Endothelial cell of umbilical vein (primary cell): ENCODE measurements at regions not wholly inside any gene's neighbourhood (a gene's known extent, or its start where the extent isn't known, plus 50 kb on each side); places are given as distances from the start of the nearest gene placed in this dataset.

Source experiments
- BruUV-seq: library from RNA; stranded (reverse); fragments of 400-500 nt; replicated peaks from 2 replicates; lab custom pipeline; 2021; lab: Mats Ljungman, UMichigan
- CTCF ChIA-PET: fragments of 300-600, 350-600 bp; sonication (Branson Sonifier 250); formaldehyde crosslinking; loops from one replicate; lab custom pipeline; 2021; ENCODE audit warnings: antibody characterized with exemption, inconsistent platforms; lab: Charles Lee
- POLR2A ChIA-PET: fragments of 300-600, 350-600 bp; sonication (Branson Sonifier 250); formaldehyde crosslinking; loops from one replicate; lab custom pipeline; 2021; ENCODE audit warnings: antibody characterized with exemption, inconsistent platforms; lab: Charles Lee
- DNase-seq: peaks from one replicate; pipeline ENCODE4 v3.0.0-alpha.2; 2011; ENCODE audit warnings: low read depth, low spot score
- FAIRE-seq: peaks from 2 replicates; lab custom pipeline; 2011; peaks lifted over from hg19 to GRCh38; lab: Jason Lieb, UNC
- H2AFZ ChIP-seq: 2 replicates; pipeline ENCODE4 v1.6.0; 2012; ENCODE audit warnings: low read depth, low read length, control low read depth, inconsistent platforms
- H3K27ac ChIP-seq: 2 replicates; pipeline ENCODE4 v1.5.1; 2011; ENCODE audit warnings: low read depth, mild to moderate bottlenecking, control low read depth, low read length, moderate library complexity; ENCODE audit not compliant: insufficient read depth
- H3K27me3 ChIP-seq, 2 experiments: 2 replicates each; pipeline versions ENCODE4 v1.6.0 to v1.6.1; 2011; ENCODE audit warnings: low read length in 2 of 2, mixed read lengths in 1 of 2; ENCODE audit not compliant: control insufficient read depth in 2 of 2, insufficient read depth in 2 of 2
- H3K36me3 ChIP-seq, 2 experiments: 2 replicates in 1 of 2; 3 replicates in 1 of 2; pipeline ENCODE4 v1.5.1; 2011; ENCODE audit warnings: low read length in 2 of 2, mild to moderate bottlenecking in 1 of 2, moderate library complexity in 1 of 2; ENCODE audit not compliant: control insufficient read depth in 2 of 2, insufficient read depth in 2 of 2; ENCODE audit errors: extremely low read depth in 1 of 2
- H3K4me1 ChIP-seq: 3 replicates; pipeline ENCODE4 v1.5.1; 2011; ENCODE audit warnings: mild to moderate bottlenecking, low read length; ENCODE audit not compliant: control insufficient read depth, insufficient read depth; ENCODE audit errors: extremely low read depth
- H3K4me2 ChIP-seq: 2 replicates; pipeline ENCODE4 v1.6.1; 2011; ENCODE audit warnings: low read length, control low read depth, mixed read lengths; ENCODE audit not compliant: insufficient read depth
- H3K4me3 ChIP-seq, 3 experiments: fragments of 200-600 bp in 1 of 3; sonication (generic), shearing (Covaris generic) in 1 of 3; replicated peaks in 1 of 3; 2 replicates each; pipeline ENCODE4 v1.5.1; 2011 to 2016; ENCODE audit warnings: control low read depth in 3 of 3, low read length in 3 of 3, mild to moderate bottlenecking in 2 of 3, inconsistent platforms in 1 of 3, low read depth in 1 of 3, moderate library complexity in 1 of 3; ENCODE audit not compliant: insufficient read depth in 1 of 3
- H3K79me2 ChIP-seq: 2 replicates; pipeline ENCODE4 v1.6.0; 2012; ENCODE audit warnings: low read length, inconsistent platforms; ENCODE audit not compliant: control insufficient read depth, insufficient read depth
- H3K9ac ChIP-seq: replicated peaks from 2 replicates; pipeline ENCODE3; 2011; ENCODE audit warnings: low read length, control low read depth; ENCODE audit not compliant: insufficient read depth; ENCODE audit errors: extremely low read depth
- H3K9me1 ChIP-seq: replicated peaks from 3 replicates; pipeline ENCODE4 v1.6.0; 2011; ENCODE audit warnings: mild to moderate bottlenecking, low read length; ENCODE audit not compliant: control insufficient read depth, insufficient read depth; ENCODE audit errors: extremely low read depth
- H3K9me3 ChIP-seq: replicated peaks from 2 replicates; pipeline ENCODE4 v1.5.1; 2012; ENCODE audit warnings: low read length, inconsistent platforms; ENCODE audit not compliant: control insufficient read depth, insufficient read depth
- H4K20me1 ChIP-seq: replicated peaks from 2 replicates; pipeline ENCODE3; 2011; ENCODE audit warnings: mild to moderate bottlenecking, low read length; ENCODE audit not compliant: control insufficient read depth, insufficient read depth; ENCODE audit errors: extremely low read depth
- EZH2 ChIP-seq: IDR thresholded peaks from 2 replicates; pipeline ENCODE4 v1.6.1; 2012; ENCODE audit warnings: borderline replicate concordance, low read depth, mild to moderate bottlenecking, moderate library complexity, low read length, inconsistent platforms; ENCODE audit not compliant: severe bottlenecking
- FOS ChIP-seq: IDR thresholded peaks from 2 replicates; pipeline ENCODE4 v1.6.1; 2011; ENCODE audit warnings: mild to moderate bottlenecking, low read length, moderate library complexity, borderline replicate concordance; ENCODE audit not compliant: insufficient read depth
- GATA2 ChIP-seq: IDR thresholded peaks from 2 replicates; pipeline ENCODE4 v1.7.0; 2011; ENCODE audit warnings: low read depth, mild to moderate bottlenecking, moderate library complexity, mixed read lengths, low read length; ENCODE audit not compliant: insufficient read length, insufficient read depth
- JUN ChIP-seq: IDR thresholded peaks from 2 replicates; pipeline ENCODE4 v1.6.1; 2011; ENCODE audit warnings: borderline replicate concordance, low read depth; ENCODE audit not compliant: insufficient read length, insufficient read depth
- MYC ChIP-seq: IDR thresholded peaks from one replicate; pipeline ENCODE4 v1.6.1; 2011; ENCODE audit warnings: mild to moderate bottlenecking, low read depth, low read length
- POLR2A ChIP-seq: IDR thresholded peaks from 2 replicates; pipeline ENCODE4 v1.6.1; 2012; ENCODE audit warnings: low read depth, mild to moderate bottlenecking, control low read depth, low read length
- POLR2AphosphoS5 ChIP-seq: IDR thresholded peaks from 2 replicates; pipeline ENCODE4 v1.6.1; 2012; ENCODE audit warnings: low read depth, mild to moderate bottlenecking, control low read depth, low read length, moderate library complexity; ENCODE audit not compliant: insufficient read depth
- dilution Hi-C: fragments of 300-500 bp; cut with MboI; formaldehyde crosslinking; loops from one replicate; pipeline ENCODE4 v1.15.0; 2019; ENCODE audit warnings: low sequenced_read_pairs; ENCODE audit not compliant: extremely low pct_ligation_motif_present
- intact Hi-C: fragments of 100-400 bp; cut with micrococcal nuclease; formaldehyde crosslinking; loops from one replicate; pipeline ENCODE4 v1.10.0; 2022
- TF ChIP-seq, protein P1 (sequence below): IDR thresholded peaks from 2 replicates; pipeline ENCODE4 v1.6.1; 2011; ENCODE audit not compliant: insufficient read depth, insufficient read length
- TF ChIP-seq, protein P2 (sequence below), 2 donors: IDR thresholded peaks; 1 replicate in 1 of 2; 2 replicates in 1 of 2; pipeline ENCODE4 v1.5.1; 2011; ENCODE audit warnings: low read length in 2 of 2, mild to moderate bottlenecking in 2 of 2, moderate library complexity in 2 of 2, control low read depth in 1 of 2, inconsistent platforms in 1 of 2, low read depth in 1 of 2; ENCODE audit not compliant: insufficient read depth in 1 of 2; ENCODE audit errors: extremely low read depth in 1 of 2

DNA sequence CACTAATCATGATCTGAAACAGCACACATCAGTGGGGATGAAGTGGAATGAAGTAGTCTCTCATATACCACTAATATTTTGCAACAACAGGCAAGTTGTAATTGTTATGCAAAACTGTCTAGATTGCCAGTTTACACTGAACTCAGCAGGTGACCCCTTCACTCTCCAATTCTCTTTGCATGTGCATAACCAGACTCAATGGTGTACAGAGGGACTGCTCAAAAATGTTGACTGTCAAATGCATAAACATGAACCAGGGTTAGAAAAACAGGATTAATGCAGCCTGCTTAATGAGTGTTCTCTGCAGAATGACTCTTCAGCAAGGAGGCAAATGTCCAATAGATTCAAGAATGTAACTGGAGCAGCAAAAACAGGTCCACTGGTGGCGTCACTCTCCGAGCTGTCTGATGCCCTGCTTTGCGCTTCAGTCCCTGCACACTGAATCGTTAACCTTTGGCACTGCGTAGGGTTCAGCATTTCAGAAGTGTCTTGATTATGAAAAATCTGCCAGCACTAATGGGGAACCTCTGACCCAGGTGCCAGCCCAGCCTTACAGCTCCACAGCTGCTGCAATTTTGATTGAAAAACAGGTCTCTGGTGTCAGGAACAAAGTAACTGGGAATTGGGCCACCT, 209.3 kb downstream of the TDRD15 start:
- intact Hi-C loops (no loop called here), dilution Hi-C loops (no loop called here)
- H3K27ac ChIP-seq, result no peak overlapping the region
- H3K4me2 ChIP-seq, result no peak overlapping the region
- POLR2A ChIA-PET, result no interaction called here
- TF ChIP-seq MYC (no peak), EZH2 (no peak), FOS (no peak), JUN (no peak), POLR2A (no peak), GATA2 (no peak), POLR2AphosphoS5 (no peak)
- TF ChIP-seq, protein P1, sequence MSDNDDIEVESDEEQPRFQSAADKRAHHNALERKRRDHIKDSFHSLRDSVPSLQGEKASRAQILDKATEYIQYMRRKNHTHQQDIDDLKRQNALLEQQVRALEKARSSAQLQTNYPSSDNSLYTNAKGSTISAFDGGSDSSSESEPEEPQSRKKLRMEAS, result no peak
- TF ChIP-seq, protein P2, sequence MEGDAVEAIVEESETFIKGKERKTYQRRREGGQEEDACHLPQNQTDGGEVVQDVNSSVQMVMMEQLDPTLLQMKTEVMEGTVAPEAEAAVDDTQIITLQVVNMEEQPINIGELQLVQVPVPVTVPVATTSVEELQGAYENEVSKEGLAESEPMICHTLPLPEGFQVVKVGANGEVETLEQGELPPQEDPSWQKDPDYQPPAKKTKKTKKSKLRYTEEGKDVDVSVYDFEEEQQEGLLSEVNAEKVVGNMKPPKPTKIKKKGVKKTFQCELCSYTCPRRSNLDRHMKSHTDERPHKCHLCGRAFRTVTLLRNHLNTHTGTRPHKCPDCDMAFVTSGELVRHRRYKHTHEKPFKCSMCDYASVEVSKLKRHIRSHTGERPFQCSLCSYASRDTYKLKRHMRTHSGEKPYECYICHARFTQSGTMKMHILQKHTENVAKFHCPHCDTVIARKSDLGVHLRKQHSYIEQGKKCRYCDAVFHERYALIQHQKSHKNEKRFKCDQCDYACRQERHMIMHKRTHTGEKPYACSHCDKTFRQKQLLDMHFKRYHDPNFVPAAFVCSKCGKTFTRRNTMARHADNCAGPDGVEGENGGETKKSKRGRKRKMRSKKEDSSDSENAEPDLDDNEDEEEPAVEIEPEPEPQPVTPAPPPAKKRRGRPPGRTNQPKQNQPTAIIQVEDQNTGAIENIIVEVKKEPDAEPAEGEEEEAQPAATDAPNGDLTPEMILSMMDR (IDR thresholded peaks at IDR 0.05; ENCODE audit: extremely low read depth in 1 of 2, insufficient read depth in 1 of 2, low read depth in 1 of 2, low read length in 2 of 2), result no peak
- no peaks in the 10 kb centered on the region for H3K4me1 ChIP-seq
- no peak overlapping the region for H2AFZ ChIP-seq
- no peak overlapping the region for H3K4me3 ChIP-seq
- CTCF ChIA-PET, result no interaction called here
- no peaks in the 10 kb centered on the region for H3K79me2 ChIP-seq
- no peak for FAIRE-seq
- DNase-seq, result no peak
- no peaks in the 10 kb centered on the region for H3K9me1 ChIP-seq
- no peaks in the 10 kb centered on the region for H3K36me3 ChIP-seq
- BruUV-seq, result no TSS peak
- H3K27me3 ChIP-seq, result no peaks in the 10 kb centered on the region
- no peak overlapping the region for H3K9ac ChIP-seq
- no peaks in the 10 kb centered on the region for H4K20me1 ChIP-seq
- H3K9me3 ChIP-seq, result no peaks in the 10 kb centered on the region
